ENCODE measurements at regions not wholly inside any gene's neighbourhood (a gene's known extent, or its start where the extent isn't known, plus 50 kb on each side); places are given as distances from the start of the nearest gene placed in this dataset.

DNA sequence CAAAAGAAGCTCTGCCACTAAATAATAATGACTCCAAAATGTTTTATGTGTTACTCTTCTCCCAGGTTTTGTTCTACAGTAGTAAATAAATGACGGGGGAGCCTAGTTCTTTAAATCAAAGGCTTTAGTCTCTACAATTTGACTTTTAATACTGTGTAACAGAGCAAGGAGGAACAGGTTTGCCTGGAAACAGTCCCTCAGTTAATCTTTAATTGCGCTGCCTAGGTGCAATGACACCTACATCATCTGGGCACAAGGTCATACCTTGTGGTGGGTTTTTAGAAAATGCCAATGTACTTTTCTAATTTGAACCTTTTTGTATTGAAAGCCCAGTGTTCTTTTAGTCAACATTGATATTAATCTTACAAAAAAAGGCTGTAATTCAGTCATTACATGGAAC lies 287.3 kb upstream of the SETBP1 start:
- no peak for DNase-seq
- H3K4me3 ChIP-seq = no peak overlapping the region
- ATAC-seq = no peak
- TF ChIP-seq CTCF (IDR thresholded peaks at IDR 0.05) = no peak
- no peaks in the 10 kb centered on the region for H3K9me3 ChIP-seq
- no peak overlapping the region for H3K27ac ChIP-seq
- no peaks in the 10 kb centered on the region for H3K4me1 ChIP-seq
- intact Hi-C loops (cut with DNase I) = no loop called here
- no peaks in the 10 kb centered on the region for H3K36me3 ChIP-seq (ENCODE audit: insufficient read depth in 1 of 2, low read depth in 1 of 2)
- H3K27me3 ChIP-seq (ENCODE audit: insufficient read depth in 3 of 3, low read length in 2 of 3) = no peaks in the 10 kb centered on the region
- 87 to 93% (median 88%) methylated on average over 2 of the region's 2 CpGs for WGBS, 3 donors

DNA sequence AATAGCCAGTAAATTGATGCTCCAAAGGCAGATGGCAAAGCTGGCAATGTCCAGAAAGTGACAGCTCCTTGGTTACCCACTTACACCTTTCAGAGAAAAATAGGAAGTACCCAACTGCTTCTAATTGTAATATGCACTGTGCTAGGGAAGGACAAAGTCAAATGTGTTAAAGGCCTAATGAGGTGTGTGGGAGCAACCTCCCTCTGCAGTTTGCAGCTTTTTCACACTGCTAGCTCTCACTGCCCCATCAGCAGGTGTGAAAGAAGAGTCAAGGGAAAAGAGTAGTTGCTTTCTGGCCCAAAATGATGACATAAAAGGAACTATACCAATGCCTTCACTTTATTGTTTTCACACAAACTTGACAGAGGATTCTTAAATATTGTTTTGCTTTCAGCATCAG lies 284.1 kb upstream of the SETBP1 start:
- H3K4me3 ChIP-seq = no peak overlapping the region
- H3K27ac ChIP-seq = no peak overlapping the region
- TF ChIP-seq CTCF (IDR thresholded peaks at IDR 0.05) = no peak
- no peaks in the 10 kb centered on the region for H3K9me3 ChIP-seq
- no peaks in the 10 kb centered on the region for H3K36me3 ChIP-seq (ENCODE audit: insufficient read depth in 1 of 2, low read depth in 1 of 2)
- DNase-seq = no peak
- intact Hi-C loops (cut with DNase I) = no loop called here
- no peaks in the 10 kb centered on the region for H3K27me3 ChIP-seq (ENCODE audit: insufficient read depth in 3 of 3, low read length in 2 of 3)
- ATAC-seq = no peak
- no peaks in the 10 kb centered on the region for H3K4me1 ChIP-seq

- H3K27me3 ChIP-seq (ENCODE audit: insufficient read depth in 3 of 3, low read length in 2 of 3) = no peaks in the 10 kb centered on the region
- intact Hi-C loops (cut with DNase I) = no loop called here
- no peaks in the 10 kb centered on the region for H3K4me1 ChIP-seq
- no peak overlapping the region for H3K4me3 ChIP-seq
- H3K36me3 ChIP-seq (ENCODE audit: insufficient read depth in 1 of 2, low read depth in 1 of 2) = no peaks in the 10 kb centered on the region
- no peak for DNase-seq
- no peak for TF ChIP-seq CTCF (IDR thresholded peaks at IDR 0.05)
- H3K9me3 ChIP-seq = no peaks in the 10 kb centered on the region
- H3K27ac ChIP-seq = no peak overlapping the region
- ATAC-seq = no peak
Measured at GRCh38 chr18:44409071-44409470, 271.6 kb upstream of the SETBP1 start.

- 78 to 84% (median 81%) methylated on average over 1 of the region's 1 CpG for WGBS, 3 donors
- Histone ChIP-seq H3K36me3 (ENCODE audit: insufficient read depth in 1 of 2, low read depth in 1 of 2) (no peaks in the 10 kb centered on the region), H3K9me3 (no peaks in the 10 kb centered on the region), H3K27ac (no peak overlapping the region), H3K4me1 (no peaks in the 10 kb centered on the region), H3K27me3 (ENCODE audit: insufficient read depth in 3 of 3, low read length in 2 of 3) (no peaks in the 10 kb centered on the region), H3K4me3 (no peak overlapping the region)
- ATAC-seq (no peak), DNase-seq (no peak)
- no peak for TF ChIP-seq CTCF (IDR thresholded peaks at IDR 0.05)
- intact Hi-C loops (cut with DNase I) = no loop called here
Measured at GRCh38 chr18:44409515-44409914, 271.2 kb upstream of the SETBP1 start.

- no peaks in the 10 kb centered on the region for H3K36me3 ChIP-seq (ENCODE audit: insufficient read depth in 1 of 2, low read depth in 1 of 2)
- ATAC-seq (no peak), DNase-seq (no peak)
- no peaks in the 10 kb centered on the region for H3K27me3 ChIP-seq (ENCODE audit: insufficient read depth in 3 of 3, low read length in 2 of 3)
- no peak for TF ChIP-seq CTCF (IDR thresholded peaks at IDR 0.05)
- no peak overlapping the region for H3K4me3 ChIP-seq
- H3K9me3 ChIP-seq = no peaks in the 10 kb centered on the region
- no peaks in the 10 kb centered on the region for H3K4me1 ChIP-seq
- intact Hi-C loops (cut with DNase I) = no loop called here
- H3K27ac ChIP-seq = no peak overlapping the region
Measured at GRCh38 chr18:44410740-44411139, 269.9 kb upstream of the SETBP1 start.
